CD4-positive, alpha-beta memory T cell (primary cell): ENCODE measurements at regions not wholly inside any gene's neighbourhood (a gene's known extent, or its start where the extent isn't known, plus 50 kb on each side); places are given as distances from the start of the nearest gene placed in this dataset.

Source experiments
- CTCF ChIA-PET: fragments of 350-600 bp; sonication (Branson Sonifier 250); formaldehyde crosslinking; loops from one replicate; lab custom pipeline; 2021; ENCODE audit warnings: inconsistent platforms; ENCODE audit not compliant: partially characterized antibody; lab: Charles Lee
- POLR2A ChIA-PET: fragments of 350-600 bp; sonication (Branson Sonifier 250); formaldehyde crosslinking; loops from one replicate; lab custom pipeline; 2021; ENCODE audit not compliant: partially characterized antibody; lab: Charles Lee
- DNase-seq, 5 donors: peaks; one replicate each; pipeline versions ENCODE4 v3.0.0 to v3.0.0-alpha.2; 2020 to 2022; ENCODE audit warnings: mixed read lengths in 1 of 5
- H3K27ac ChIP-seq: one replicate; pipeline ENCODE4 v1.7.0; 2013; ENCODE audit warnings: low read depth, low read length
- H3K27me3 ChIP-seq: 2 replicates; pipeline ENCODE4 v1.7.0; 2013; ENCODE audit warnings: mild to moderate bottlenecking, low read length, moderate library complexity; ENCODE audit not compliant: insufficient read depth
- H3K36me3 ChIP-seq: 2 replicates; pipeline ENCODE4 v1.7.0; 2013; ENCODE audit warnings: mild to moderate bottlenecking, low read length, moderate library complexity; ENCODE audit not compliant: insufficient read depth
- H3K4me1 ChIP-seq: 2 replicates; pipeline ENCODE4 v1.7.0; 2013; ENCODE audit warnings: mild to moderate bottlenecking, low read length, moderate library complexity; ENCODE audit not compliant: insufficient read depth
- H3K4me3 ChIP-seq, 2 donors: one replicate each; pipeline ENCODE4 v1.7.0; 2013; ENCODE audit warnings: low read length in 2 of 2, mild to moderate bottlenecking in 1 of 2
- H3K9me3 ChIP-seq, 2 donors: one replicate each; pipeline ENCODE4 v1.7.0; 2013; ENCODE audit warnings: low read length in 2 of 2, control low read depth in 1 of 2; ENCODE audit not compliant: control insufficient read depth in 1 of 2
- H3K27ac Mint-ChIP-seq, 7 donors: one replicate each; pipeline ENCODE4 v1.8.0; 2020 to 2021; ENCODE audit warnings: mixed read lengths in 7 of 7, mild to moderate bottlenecking in 6 of 7, inconsistent platforms in 3 of 7, moderate library complexity in 3 of 7
- H3K27me3 Mint-ChIP-seq, 2 donors: one replicate each; pipeline ENCODE4 v1.8.0; 2020 to 2021; ENCODE audit warnings: mixed read lengths in 2 of 2
- H3K36me3 Mint-ChIP-seq, 2 donors: one replicate each; pipeline ENCODE4 v1.8.0; 2020 to 2021; ENCODE audit warnings: mixed read lengths in 2 of 2, inconsistent platforms in 1 of 2, mild to moderate bottlenecking in 1 of 2
- H3K4me1 Mint-ChIP-seq, 4 donors: one replicate each; pipeline ENCODE4 v1.8.0; 2020 to 2021; ENCODE audit warnings: mixed read lengths in 4 of 4, mild to moderate bottlenecking in 1 of 4
- H3K4me3 Mint-ChIP-seq, 8 donors: one replicate each; pipeline ENCODE4 v1.8.0; 2020 to 2021; ENCODE audit warnings: mixed read lengths in 8 of 8, mild to moderate bottlenecking in 7 of 8, moderate library complexity in 6 of 8, inconsistent platforms in 3 of 8
- H3K9me3 Mint-ChIP-seq, 8 donors: one replicate each; pipeline ENCODE4 v1.8.0; 2020 to 2021; ENCODE audit warnings: mixed read lengths in 8 of 8, mild to moderate bottlenecking in 5 of 8, inconsistent platforms in 3 of 8, moderate library complexity in 1 of 8
- intact Hi-C: fragments of 100-400 bp; cut with micrococcal nuclease; formaldehyde crosslinking; loops from one replicate; pipeline ENCODE4 v1.15.1; 2023

DNA sequence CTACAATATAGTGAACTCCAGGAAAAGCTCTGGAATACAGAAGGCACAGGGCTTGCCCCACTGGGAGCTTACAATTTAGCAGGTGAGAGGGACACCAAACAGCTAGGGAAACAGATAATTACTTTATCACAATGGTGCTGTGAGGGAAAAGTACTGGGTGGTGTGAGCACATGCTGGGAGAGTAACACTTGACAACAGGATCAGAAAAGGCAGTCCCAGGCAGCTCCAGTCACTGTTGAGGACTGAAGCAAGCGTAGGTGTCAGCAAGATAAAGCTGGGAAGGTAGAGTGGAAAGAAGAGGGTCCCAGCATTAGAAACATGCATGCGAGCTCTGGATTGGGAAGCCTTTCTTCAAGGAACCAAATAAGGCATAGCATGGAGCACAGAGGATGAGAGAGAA lies 296.0 kb downstream of the ATPSCKMT start:
- Mint-ChIP-seq H3K4me3 (no peak overlapping the region), H3K36me3 (no peaks in the 10 kb centered on the region), H3K9me3 (peaks cover 0 to 7% (median 0%) of the 10 kb centered on the region in 8 donors), H3K27ac (no peak overlapping the region), H3K4me1 (no peaks in the 10 kb centered on the region), H3K27me3 (peaks cover 0 to 3% of the 10 kb centered on the region in 2 donors)
- Histone ChIP-seq H3K36me3 (no peaks in the 10 kb centered on the region), H3K9me3 (no peaks in the 10 kb centered on the region), H3K4me3 (no peak overlapping the region), H3K27ac (no peak overlapping the region), H3K27me3 (no peaks in the 10 kb centered on the region), H3K4me1 (no peaks in the 10 kb centered on the region)
- intact Hi-C loops = no loop called here
- CTCF ChIA-PET = no interaction called here
- DNase-seq = no peak
- POLR2A ChIA-PET = no interaction called here

DNA sequence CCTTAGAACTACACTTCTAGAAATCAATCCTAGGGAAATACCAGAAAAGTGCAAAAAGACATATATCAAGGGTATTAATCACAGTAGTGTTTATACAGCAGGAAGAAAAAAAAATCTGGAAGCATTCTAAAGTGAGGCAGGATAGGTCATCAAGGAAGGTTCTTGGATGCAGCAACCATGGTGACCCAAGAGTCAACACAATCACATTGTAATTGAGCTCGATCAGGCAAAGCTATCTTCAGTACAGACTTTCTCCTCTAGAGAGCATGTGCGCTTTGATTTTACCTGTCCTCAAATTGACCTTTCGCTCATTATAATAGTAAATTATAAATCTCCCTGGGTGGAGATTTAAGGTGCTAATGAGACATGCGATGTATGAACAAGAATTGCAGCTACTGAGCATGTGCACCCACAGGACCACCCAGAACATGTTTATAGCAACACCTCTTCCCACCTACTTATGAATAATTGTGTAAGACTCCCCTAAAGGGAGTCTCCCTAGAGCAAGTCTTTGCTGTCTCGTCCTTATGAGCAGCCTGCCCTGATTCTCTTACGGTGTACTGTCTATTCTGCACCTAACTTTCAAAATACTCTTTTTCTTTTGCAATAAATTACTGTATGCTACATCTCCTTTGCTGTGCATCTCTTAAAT lies 297.7 kb downstream of the ATPSCKMT start:
- Mint-ChIP-seq H3K9me3 (peaks cover 0 to 7% (median 2%) of the 10 kb centered on the region in 8 donors), H3K27ac (no peak overlapping the region), H3K27me3 (peaks cover 0 to 3% of the 10 kb centered on the region in 2 donors), H3K36me3 (no peaks in the 10 kb centered on the region), H3K4me1 (no peaks in the 10 kb centered on the region), H3K4me3 (no peak overlapping the region)
- CTCF ChIA-PET = no interaction called here
- POLR2A ChIA-PET = no interaction called here
- H3K4me3 ChIP-seq = no peak overlapping the region
- no peaks in the 10 kb centered on the region for H3K27me3 ChIP-seq
- no peaks in the 10 kb centered on the region for H3K9me3 ChIP-seq
- intact Hi-C loops = no loop called here
- H3K4me1 ChIP-seq = no peaks in the 10 kb centered on the region
- DNase-seq = no peak
- H3K27ac ChIP-seq = no peak overlapping the region
- H3K36me3 ChIP-seq = no peaks in the 10 kb centered on the region

DNA sequence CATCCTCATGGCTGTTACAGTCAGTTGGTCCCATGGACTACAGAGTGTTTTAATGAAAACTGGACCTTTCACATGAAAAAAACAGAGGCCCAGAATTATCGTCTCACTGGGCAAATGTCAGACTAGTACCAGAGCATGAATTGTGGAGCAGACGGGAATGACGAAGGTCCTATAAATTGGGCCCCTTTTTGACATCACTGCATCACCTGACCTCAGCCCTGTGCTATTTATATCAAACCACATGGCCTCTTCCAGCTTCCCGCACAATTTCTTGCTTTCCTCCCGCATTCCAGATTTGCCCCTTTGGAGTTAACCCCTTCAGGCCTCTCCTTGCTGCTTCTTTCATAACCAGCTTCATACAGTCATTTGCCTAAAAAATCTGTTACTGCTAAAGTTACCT lies 301.7 kb downstream of the ATPSCKMT start:
- CTCF ChIA-PET = no interaction called here
- H3K4me3 Mint-ChIP-seq = no peak overlapping the region

DNA sequence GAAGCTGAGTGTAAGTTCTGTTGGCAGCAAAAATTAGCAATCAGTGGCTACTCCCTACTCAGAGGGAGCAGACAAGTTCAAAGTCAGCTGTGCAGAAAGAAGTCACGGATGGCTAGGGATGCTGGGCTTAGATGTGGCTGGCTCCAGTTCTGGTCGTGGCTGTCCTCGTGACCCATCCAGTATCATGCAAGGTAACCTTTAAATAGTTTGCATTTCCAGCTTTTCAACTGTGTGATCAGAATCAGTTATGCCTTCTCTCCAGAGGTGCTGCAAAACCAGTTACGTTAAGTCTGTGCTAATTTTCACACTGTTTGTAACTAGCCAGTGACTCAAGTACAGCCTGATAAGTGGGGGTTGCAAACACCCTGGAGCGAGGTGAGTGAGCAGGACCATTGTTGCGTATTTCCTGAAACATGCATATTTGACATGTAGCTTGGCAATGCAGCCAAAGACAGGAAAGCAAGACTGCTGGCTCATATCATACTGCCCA lies 302.4 kb downstream of the ATPSCKMT start:
- Histone ChIP-seq H3K27ac (no peak overlapping the region), H3K4me3 (no peak overlapping the region), H3K27me3 (no peaks in the 10 kb centered on the region), H3K36me3 (no peaks in the 10 kb centered on the region), H3K9me3 (no peaks in the 10 kb centered on the region), H3K4me1 (no peaks in the 10 kb centered on the region)
- Mint-ChIP-seq H3K27ac (no peak overlapping the region), H3K36me3 (no peaks in the 10 kb centered on the region), H3K4me3 (no peak overlapping the region), H3K4me1 (no peaks in the 10 kb centered on the region), H3K9me3 (peaks cover 0 to 2% (median 2%) of the 10 kb centered on the region in 8 donors), H3K27me3 (peaks cover 0 to 3% of the 10 kb centered on the region in 2 donors)
- CTCF ChIA-PET = no interaction called here
- intact Hi-C loops = no loop called here
- POLR2A ChIA-PET = no interaction called here
- no peak for DNase-seq

More for the DNA sequence above, 301.7 kb downstream of the ATPSCKMT start:
- Histone ChIP-seq H3K27ac (no peak overlapping the region), H3K4me1 (no peaks in the 10 kb centered on the region), H3K36me3 (no peaks in the 10 kb centered on the region), H3K4me3 (no peak overlapping the region), H3K9me3 (no peaks in the 10 kb centered on the region), H3K27me3 (no peaks in the 10 kb centered on the region)
- no peak overlapping the region for H3K27ac Mint-ChIP-seq
- POLR2A ChIA-PET = no interaction called here
- no peak for DNase-seq
- H3K36me3 Mint-ChIP-seq = no peaks in the 10 kb centered on the region
- intact Hi-C loops = no loop called here
- peaks cover 0 to 3% of the 10 kb centered on the region in 2 donors for H3K27me3 Mint-ChIP-seq
- H3K9me3 Mint-ChIP-seq = peaks cover 0 to 4% (median 2%) of the 10 kb centered on the region in 8 donors
- H3K4me1 Mint-ChIP-seq = no peaks in the 10 kb centered on the region

DNA sequence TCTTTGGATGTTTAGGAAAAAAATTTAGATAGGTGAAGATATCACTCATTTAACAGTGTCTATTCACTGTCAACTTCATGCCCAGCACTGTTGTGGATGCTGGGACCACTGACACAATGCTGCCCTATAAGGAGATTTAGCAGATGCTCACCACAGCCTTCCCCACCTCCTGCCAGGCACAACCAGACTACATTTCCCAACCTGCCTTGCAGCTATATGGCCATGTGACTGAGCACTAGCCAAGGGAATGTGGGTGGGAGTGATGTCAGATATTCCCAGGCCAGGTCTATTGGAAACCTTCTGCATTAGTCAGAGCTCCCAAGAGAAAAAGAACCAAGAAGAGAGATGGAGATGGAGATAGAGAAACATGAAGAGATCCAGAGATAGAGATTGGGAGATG lies 302.6 kb upstream of the TAS2R1 start:
- peaks cover 0 to 26% (median 12%) of the 10 kb centered on the region in 8 donors for H3K9me3 Mint-ChIP-seq
- CTCF ChIA-PET = no interaction called here

DNA sequence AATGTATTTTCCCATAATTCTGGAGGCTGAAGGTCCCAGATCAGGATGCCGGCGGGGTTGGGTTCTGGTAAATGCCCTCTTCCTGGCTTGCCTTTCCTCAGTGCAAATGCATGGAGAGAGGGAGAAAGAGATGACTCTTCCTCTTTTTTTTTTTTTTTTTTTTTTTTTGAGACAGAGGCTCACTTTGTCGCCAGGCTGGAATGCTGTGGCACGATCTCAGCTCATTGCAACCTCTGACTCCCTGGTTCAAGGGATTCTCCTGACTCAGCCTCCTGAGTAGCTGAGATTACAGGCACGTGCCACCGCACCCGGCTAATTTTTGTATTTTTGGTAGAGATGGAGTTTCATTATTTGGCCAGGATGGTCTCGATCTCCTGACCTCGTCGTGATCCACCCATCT lies 300.0 kb upstream of the TAS2R1 start:
- Histone ChIP-seq H3K36me3 (no peaks in the 10 kb centered on the region), H3K4me1 (no peaks in the 10 kb centered on the region), H3K4me3 (no peak overlapping the region), H3K9me3 (no peaks in the 10 kb centered on the region), H3K27me3 (no peaks in the 10 kb centered on the region), H3K27ac (no peak overlapping the region)
- peaks cover 0 to 19% (median 12%) of the 10 kb centered on the region in 8 donors for H3K9me3 Mint-ChIP-seq
- intact Hi-C loops = no loop called here
- H3K36me3 Mint-ChIP-seq = no peaks in the 10 kb centered on the region
- no peaks in the 10 kb centered on the region for H3K27me3 Mint-ChIP-seq
- no peaks in the 10 kb centered on the region for H3K4me1 Mint-ChIP-seq
- no peak overlapping the region for H3K27ac Mint-ChIP-seq
- ChIA-PET POLR2A (no interaction called here), CTCF (no interaction called here)
- H3K4me3 Mint-ChIP-seq = no peak overlapping the region
- no peak for DNase-seq

More for the DNA sequence above, 302.6 kb upstream of the TAS2R1 start:
- no peaks in the 10 kb centered on the region for H3K27me3 Mint-ChIP-seq
- H3K36me3 Mint-ChIP-seq = no peaks in the 10 kb centered on the region
- intact Hi-C loops = no loop called here
- POLR2A ChIA-PET = no interaction called here
- no peak overlapping the region for H3K27ac ChIP-seq
- H3K27ac Mint-ChIP-seq = no peak overlapping the region
- no peak for DNase-seq
- H3K4me3 ChIP-seq = no peak overlapping the region
- no peaks in the 10 kb centered on the region for H3K36me3 ChIP-seq
- no peak overlapping the region for H3K4me3 Mint-ChIP-seq
- H3K4me1 ChIP-seq = no peaks in the 10 kb centered on the region
- H3K9me3 ChIP-seq = no peaks in the 10 kb centered on the region
- no peaks in the 10 kb centered on the region for H3K4me1 Mint-ChIP-seq
- no peaks in the 10 kb centered on the region for H3K27me3 ChIP-seq

DNA sequence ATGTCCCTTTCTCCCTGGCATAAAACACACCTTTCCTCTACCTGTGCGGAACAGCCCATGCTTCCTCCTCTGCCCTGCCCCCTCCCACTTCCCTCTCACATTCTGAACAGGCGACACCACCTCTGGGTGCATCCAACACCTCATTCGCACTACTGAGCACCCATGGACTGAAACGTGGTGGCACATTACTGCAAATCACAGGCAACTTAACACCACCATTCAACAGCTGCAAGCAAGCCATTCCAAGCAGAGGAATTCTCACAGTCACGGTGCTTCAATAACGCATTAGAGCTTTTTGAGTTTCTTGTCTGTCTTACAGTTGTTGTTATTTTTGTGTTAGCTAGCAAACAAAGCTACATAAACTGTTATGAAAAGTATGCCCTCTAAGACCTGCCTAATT lies 298.2 kb upstream of the TAS2R1 start:
- Mint-ChIP-seq H3K9me3 (peaks cover 0 to 24% (median 15%) of the 10 kb centered on the region in 8 donors), H3K27me3 (no peaks in the 10 kb centered on the region), H3K36me3 (no peaks in the 10 kb centered on the region), H3K27ac (no peak overlapping the region), H3K4me1 (no peaks in the 10 kb centered on the region), H3K4me3 (no peak overlapping the region)
- H3K27ac ChIP-seq = no peak overlapping the region
- H3K36me3 ChIP-seq = no peaks in the 10 kb centered on the region
- H3K9me3 ChIP-seq = peaks cover 0 to 2% of the 10 kb centered on the region in 2 donors
- H3K4me1 ChIP-seq = no peaks in the 10 kb centered on the region
- no peak for DNase-seq
- POLR2A ChIA-PET = no interaction called here
- CTCF ChIA-PET = no interaction called here
- no peaks in the 10 kb centered on the region for H3K27me3 ChIP-seq
- H3K4me3 ChIP-seq = no peak overlapping the region
- intact Hi-C loops = no loop called here
